ENCODE measurements at regions not wholly inside any gene's neighbourhood (a gene's known extent, or its start where the extent isn't known, plus 50 kb on each side); places are given as distances from the start of the nearest gene placed in this dataset.

GRCh38 chr7:32264702-32265284 lies 194.6 kb upstream of the PDE1C start:
- no peak for DNase-seq (ENCODE audit: low read depth)

- no peak for DNase-seq (ENCODE audit: low read depth)
Measured at GRCh38 chr7:32263611-32264010, 193.4 kb upstream of the PDE1C start.

DNA sequence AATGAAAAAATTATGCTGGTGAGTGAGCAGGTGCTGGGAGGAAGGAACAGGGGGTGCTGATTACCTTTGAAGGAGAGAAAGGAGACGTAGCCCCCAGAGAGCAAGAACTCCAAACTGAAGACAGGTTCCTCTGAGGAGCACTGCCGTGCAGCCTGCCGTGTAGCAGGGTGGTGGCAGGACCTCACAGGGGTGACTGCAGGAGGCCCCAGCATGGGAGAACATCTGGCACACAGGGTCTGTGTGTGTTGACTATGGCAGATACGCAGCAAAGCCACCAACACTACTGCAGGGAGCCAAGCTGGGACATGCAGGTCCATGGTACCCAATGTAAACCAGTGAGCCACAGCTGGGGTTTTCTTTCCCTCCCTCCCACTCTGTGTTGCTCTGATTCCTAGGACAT lies 192.1 kb upstream of the PDE1C start:
- DNase-seq (ENCODE audit: low read depth) = no peak

- DNase-seq (ENCODE audit: low read depth) = no peak
Measured at GRCh38 chr7:32259931-32260596, 189.9 kb upstream of the PDE1C start.

DNA sequence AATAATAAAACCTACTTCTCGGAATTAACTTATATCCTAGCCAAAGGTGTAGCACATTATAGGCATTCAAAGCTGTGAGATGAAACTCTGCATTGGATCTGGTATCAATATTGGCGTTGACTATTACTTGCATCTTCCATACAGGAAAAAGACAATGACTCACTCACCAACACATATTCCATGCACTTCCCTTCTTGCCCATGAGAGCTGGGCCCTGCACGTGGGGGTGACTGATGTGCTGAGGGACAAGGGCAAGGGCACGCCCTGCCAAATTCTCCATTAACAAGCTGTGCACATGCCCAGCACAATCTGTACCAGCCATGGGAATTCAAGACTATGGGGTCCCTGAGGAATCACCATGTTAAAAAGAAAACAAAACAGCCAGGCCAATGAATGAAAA lies 188.1 kb upstream of the PDE1C start:
- no peak for DNase-seq (ENCODE audit: low read depth)

- no peak for DNase-seq (ENCODE audit: low read depth)
Measured at GRCh38 chr7:32257621-32258020, 187.4 kb upstream of the PDE1C start.

DNA sequence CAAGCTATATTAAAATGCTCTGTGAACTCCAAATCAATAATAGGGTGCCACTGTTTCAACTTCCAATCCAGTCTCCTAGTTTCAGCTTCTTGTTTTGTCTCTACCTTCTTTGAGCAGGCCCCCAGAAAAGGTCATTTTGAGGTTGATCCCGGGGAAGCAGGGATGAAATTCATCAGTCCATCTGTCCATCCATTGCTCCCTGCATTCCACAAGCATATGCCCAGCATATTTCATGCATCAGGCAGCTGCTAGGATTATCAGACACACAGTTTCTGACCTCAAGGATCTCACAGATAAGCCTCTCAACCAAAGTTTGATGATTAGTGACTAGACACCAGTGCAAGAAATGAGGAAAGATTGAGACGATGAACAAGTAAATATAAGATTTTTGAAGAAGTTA lies 186.6 kb upstream of the PDE1C start:
- DNase-seq (ENCODE audit: low read depth) = no peak

DNA sequence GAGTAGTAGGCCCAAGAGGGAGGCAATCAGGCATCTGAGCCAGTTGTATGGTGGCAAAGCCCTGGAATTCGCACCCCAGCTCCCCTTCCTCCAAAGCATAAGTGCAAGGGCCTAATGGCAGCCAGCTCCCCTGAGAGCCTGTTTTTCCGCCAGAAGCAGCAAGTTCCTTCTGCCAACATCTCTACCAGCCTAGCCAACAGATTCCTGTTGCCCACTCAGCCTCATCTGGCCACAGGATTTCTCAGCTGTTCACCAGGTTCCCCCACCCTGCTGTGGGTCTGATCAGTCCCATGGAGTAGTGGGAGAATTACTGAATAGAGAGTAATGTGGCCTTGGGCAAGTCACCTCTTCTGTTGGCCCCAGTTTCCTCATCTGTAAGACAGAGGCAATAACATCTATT lies 186.2 kb upstream of the PDE1C start:
- DNase-seq (ENCODE audit: low read depth) = no peak

DNA sequence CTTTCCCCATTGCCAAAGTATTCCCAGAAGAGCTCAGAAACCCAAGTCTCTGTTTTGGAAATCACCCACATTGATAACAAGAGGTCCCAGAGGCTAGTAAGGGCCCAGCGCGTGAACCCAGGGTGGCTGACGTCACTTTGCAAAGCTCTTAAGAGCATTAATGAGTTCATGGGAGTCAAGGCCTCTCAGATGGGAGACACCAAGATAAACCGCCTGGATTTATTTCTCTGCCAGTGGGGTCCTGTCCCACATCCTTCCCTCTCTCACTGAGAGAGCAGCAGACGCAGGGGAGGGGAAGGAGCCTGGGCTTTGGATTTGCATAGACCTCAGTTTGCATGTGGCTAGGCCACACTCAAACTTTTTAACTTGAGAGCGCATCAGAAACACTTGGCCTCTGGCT lies 184.8 kb upstream of the PDE1C start:
- DNase-seq (ENCODE audit: low read depth) = no peak

DNA sequence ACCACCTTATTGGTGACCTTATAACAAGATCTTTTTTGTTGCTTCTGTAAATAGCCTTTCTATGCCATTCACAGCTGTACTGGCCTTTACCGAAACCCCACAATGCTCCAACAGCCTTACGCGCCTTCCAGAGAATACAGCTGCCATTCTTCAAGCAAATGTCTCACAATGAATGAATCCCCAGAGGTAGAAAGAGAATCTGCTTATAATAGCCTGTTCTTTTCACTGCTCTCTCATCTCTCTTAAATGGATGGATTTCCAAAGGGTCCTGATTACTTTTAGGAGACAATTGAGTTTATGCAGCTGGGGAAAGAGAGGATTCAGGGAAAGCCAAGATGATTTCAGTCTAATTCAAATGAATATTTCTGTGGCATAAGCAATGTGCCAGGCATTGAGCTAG lies 183.1 kb upstream of the PDE1C start:
- no peak for DNase-seq (ENCODE audit: low read depth)

DNA sequence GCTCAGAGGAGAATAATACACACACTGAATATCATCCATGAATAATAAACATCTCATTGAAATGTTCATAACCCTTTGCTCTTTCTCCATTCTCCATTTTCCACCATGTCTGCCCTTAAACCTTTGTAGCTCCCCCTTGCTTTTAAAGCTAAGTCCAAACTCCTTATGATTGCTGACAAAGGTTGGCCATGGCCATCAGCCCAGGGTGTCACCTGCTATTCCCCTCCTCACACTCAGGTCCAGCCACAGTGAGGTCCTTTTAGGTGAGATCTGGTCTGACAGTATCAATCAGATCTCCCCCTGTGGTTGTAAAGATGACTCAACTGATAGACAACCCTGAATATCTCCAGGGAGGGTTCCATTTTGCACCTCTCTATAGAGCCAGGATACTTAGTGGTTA lies 181.5 kb upstream of the PDE1C start:
- DNase-seq (ENCODE audit: low read depth) = no peak

- DNase-seq (ENCODE audit: low read depth) = no peak
Measured at GRCh38 chr7:32250471-32251260, 180.5 kb upstream of the PDE1C start.

- no peak for DNase-seq (ENCODE audit: low read depth)
Measured at GRCh38 chr7:32250003-32250402, 179.8 kb upstream of the PDE1C start.

DNA sequence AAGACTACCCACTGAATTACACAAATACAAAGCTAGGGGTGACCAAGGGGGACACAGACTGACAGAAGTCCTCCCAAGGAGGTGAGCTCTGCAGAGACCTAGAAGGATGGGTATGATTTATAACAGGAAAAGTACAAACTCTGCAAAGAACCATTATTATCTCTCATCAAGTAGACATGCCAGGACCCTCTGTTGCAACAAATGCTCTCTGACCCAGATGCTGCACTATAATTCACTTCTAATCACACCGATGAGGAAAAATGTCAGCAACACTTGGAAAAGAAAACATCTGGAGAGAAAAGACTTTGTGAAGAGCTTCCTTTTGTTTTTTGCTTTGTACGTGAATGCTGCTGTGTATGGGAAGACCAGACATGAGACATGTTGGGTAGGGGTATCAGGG lies 178.3 kb upstream of the PDE1C start:
- DNase-seq (ENCODE audit: low read depth) = no peak

- DNase-seq (ENCODE audit: low read depth) = no peak
Measured at GRCh38 chr7:32244806-32245345, 174.7 kb upstream of the PDE1C start.

DNA sequence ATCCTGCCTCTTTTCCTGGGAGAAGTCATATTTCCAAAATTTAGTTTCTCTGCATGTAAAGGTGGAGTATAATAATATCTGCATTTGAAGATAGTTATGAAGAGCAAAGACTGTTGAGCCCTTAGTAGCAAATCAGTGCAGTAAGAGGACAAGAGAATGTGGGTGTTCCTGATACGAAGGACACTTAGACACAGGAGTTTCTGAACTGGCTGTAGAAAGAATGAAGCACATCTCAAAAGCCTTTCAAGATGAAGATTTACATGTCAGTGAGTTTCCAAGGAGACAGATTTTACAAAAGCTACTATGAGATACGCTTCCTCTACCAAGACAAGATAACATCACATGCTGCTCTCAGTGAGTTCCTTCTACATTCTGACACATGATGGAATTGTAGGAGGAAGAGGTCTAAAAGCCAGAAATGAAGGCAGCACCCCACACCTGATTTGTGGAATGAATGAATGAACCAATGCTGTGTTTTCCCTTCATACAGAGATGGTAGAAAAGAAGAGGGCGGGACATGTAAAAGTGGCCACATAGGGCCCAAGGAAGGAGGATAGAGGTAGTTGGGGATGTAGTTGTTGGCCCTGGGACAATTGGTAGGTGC lies 173.6 kb upstream of the PDE1C start:
- no peak for DNase-seq (ENCODE audit: low read depth)

- DNase-seq (ENCODE audit: low read depth) = no peak
Measured at GRCh38 chr7:32242436-32242835, 172.2 kb upstream of the PDE1C start.

- no peak for DNase-seq (ENCODE audit: low read depth)
Measured at GRCh38 chr7:32241636-32242035, 171.4 kb upstream of the PDE1C start.

DNA sequence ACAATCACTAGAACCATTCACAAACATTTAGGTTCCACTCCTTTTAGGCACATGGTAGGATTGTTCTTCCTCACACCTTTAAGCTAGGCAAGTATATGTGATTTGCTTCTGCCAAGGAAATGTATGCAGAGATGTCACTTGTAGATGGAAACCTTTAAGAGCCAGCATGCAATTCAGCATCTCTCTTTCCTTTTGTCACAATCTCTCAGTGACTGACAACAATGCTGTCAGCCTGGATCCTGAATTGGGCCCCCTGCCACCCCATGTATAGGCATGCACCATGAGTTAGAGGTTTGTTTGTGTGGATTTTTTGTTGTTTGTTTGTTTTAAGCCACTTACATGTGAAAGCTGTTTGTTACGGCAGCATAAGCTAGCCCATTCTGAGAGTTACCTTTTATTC lies 169.6 kb upstream of the PDE1C start:
- DNase-seq (ENCODE audit: low read depth) = no peak

DNA sequence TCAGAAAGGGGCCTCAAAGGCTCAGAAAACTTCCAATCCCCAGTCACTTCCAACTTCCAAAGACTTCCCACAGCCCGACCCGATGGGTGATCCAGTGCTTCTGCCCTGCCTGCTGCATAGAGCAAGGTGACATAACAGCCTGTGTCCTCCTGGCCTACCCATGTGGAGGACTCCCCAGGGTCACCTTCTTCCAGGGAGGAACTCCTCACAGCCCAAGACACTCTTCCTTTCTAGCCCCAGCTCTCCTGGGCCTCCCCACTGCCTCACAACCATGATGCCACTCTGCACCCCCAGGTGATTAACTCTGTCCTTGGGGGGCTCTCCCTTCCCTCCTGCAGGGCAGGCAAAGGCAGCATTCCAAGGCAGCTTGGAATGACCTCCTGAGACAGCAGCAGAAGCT lies 158.4 kb upstream of the PDE1C start:
- no peak for DNase-seq (ENCODE audit: low read depth)

DNA sequence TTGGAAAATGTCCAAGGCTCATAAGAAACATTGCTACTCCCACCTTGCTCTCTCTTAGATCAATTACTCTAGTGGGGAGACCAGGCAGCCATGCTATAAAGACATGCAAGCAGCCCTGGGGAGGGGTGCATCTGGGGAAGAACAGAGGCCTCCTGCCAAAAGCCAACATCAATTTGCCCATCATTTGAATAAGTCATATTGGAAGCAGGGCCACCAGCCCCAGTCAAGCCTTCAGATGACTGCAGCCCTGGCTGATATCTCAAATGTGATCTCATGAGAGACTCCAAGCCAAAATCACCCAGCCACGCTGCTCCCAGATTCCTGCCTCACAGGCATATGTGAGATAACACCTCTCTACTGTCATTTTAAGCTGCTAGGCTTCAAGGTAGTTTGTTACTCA lies 157.5 kb upstream of the PDE1C start:
- no peak for DNase-seq (ENCODE audit: low read depth)

DNA sequence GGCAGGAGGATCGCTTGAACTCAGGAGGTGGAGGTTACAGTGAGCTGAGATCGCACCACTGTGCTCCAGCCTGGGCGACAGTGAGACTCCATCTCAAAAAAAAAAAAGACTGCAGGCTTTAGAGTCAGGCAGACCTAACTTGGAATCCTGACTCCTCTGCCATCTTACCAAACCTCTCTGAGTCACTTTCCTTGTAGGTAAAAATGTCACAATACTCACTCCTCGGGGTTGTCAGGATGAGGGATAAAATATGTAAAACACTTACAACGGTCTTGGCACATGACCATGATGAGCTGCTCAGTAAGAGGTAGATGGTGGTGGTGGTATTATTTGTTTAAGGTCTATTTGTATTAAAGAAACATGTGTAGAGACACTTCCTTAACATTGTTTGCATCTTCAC lies 154.1 kb upstream of the PDE1C start:
- no peak for DNase-seq (ENCODE audit: low read depth)

DNA sequence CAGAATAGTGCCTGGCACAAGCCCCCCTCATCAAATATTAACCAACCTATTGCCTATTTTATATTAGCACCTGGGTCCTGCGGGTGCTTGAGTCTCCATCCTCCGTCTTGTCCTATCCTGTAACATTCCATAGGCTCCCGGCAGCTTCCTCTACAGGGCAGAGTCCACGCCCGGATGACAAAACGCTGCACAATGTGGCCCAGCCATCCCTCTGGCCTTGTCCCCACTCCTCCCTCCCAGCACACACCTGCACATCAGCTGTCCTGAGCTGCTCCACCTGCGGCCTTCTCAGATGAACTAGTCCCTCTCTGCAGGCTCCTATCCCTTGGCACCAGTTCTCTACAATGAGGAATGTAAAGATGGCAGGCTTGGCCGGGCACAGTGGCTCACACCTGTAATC lies 153.5 kb upstream of the PDE1C start:
- no peak for DNase-seq (ENCODE audit: low read depth)

Measured in activated T-helper 9 cell treated with anti-CD3 and anti-CD28 coated beads, Interleukin-2, amount 50 U/mL, for 16 hours (primary cell).